HUDEP-2 (cell line): ENCODE measurements at regions not wholly inside any gene's neighbourhood (a gene's known extent, or its start where the extent isn't known, plus 50 kb on each side); places are given as distances from the start of the nearest gene placed in this dataset.

Experiments
- DNase-seq, 76 experiments: peaks; one replicate each; lab custom pipeline; 2025; ENCODE audit not compliant: unreplicated experiment in 76 of 76; lab: John Stamatoyannopoulos, UW

- DNase-seq, result no peak
These were observed 109.2 kb upstream of the ADGRF1 start for GRCh38 chr6:47151232-47151898.

GRCh38 chr6:47149554-47149953, 107.4 kb upstream of the ADGRF1 start:
- no peak for DNase-seq

GRCh38 chr6:47149066-47149465, 106.9 kb upstream of the ADGRF1 start:
- DNase-seq, result no peak

GRCh38 chr6:47147836-47148344, 105.8 kb upstream of the ADGRF1 start:
- no peak for DNase-seq

- no peak for DNase-seq
These were observed 105.1 kb upstream of the ADGRF1 start for GRCh38 chr6:47147175-47147727.

GRCh38 chr6:47146431-47147174, 104.5 kb upstream of the ADGRF1 start:
- DNase-seq, result no peak

- no peak for DNase-seq
These were observed 103.1 kb upstream of the ADGRF1 start for GRCh38 chr6:47145212-47145611.

- no peak for DNase-seq
These were observed 102.2 kb upstream of the ADGRF1 start for GRCh38 chr6:47144306-47144705.

GRCh38 chr6:47141963-47142362, 99.8 kb upstream of the ADGRF1 start:
- DNase-seq, result no peak

- DNase-seq, result no peak
These were observed 99.0 kb upstream of the ADGRF1 start for GRCh38 chr6:47141171-47141570.

- no peak for DNase-seq
These were observed 95.9 kb upstream of the ADGRF1 start for GRCh38 chr6:47138046-47138445.

GRCh38 chr6:47137073-47137472, 94.9 kb upstream of the ADGRF1 start:
- no peak for DNase-seq

GRCh38 chr6:47135772-47136171, 93.6 kb upstream of the ADGRF1 start:
- no peak for DNase-seq

GRCh38 chr6:47134476-47135189, 92.5 kb upstream of the ADGRF1 start:
- DNase-seq, result no peak

GRCh38 chr6:47133230-47134000, 91.3 kb upstream of the ADGRF1 start:
- no peak for DNase-seq

- DNase-seq, result no peak
These were observed 90.6 kb upstream of the ADGRF1 start for GRCh38 chr6:47132724-47133123.

- no peak for DNase-seq
These were observed 89.6 kb upstream of the ADGRF1 start for GRCh38 chr6:47131773-47132172.

- DNase-seq, result no peak
These were observed 88.0 kb upstream of the ADGRF1 start for GRCh38 chr6:47130086-47130485.

GRCh38 chr6:47129129-47129528, 87.0 kb upstream of the ADGRF1 start:
- no peak for DNase-seq

GRCh38 chr6:47126647-47127391, 84.7 kb upstream of the ADGRF1 start:
- DNase-seq, result no peak
